ENCODE measurements at regions not wholly inside any gene's neighbourhood (a gene's known extent, or its start where the extent isn't known, plus 50 kb on each side); places are given as distances from the start of the nearest gene placed in this dataset.

- TF ChIP-seq POLR2A (IDR thresholded peaks at IDR 0.05) = no peak
- TF ChIP-seq CTCF (IDR thresholded peaks at IDR 0.05) = no peak
These were observed 73.8 kb upstream of the DCLK2 start for GRCh38 chr4:150004481-150004880.
